H1 (cell line): ENCODE measurements at regions not wholly inside any gene's neighbourhood (a gene's known extent, or its start where the extent isn't known, plus 50 kb on each side); places are given as distances from the start of the nearest gene placed in this dataset.
A peak's percentile ranks its signal among the peaks of the same experiment; 100 is the strongest.

Source experiments
- CTCF ChIA-PET: fragments of 300-600 bp; sonication (Branson Sonifier 250); formaldehyde crosslinking; loops from one replicate; lab custom pipeline; 2021; ENCODE audit not compliant: partially characterized antibody; lab: Charles Lee
- POLR2A ChIA-PET: fragments of 300-600 bp; sonication (Branson Sonifier 250); formaldehyde crosslinking; loops from one replicate; lab custom pipeline; 2021; ENCODE audit warnings: inconsistent platforms; ENCODE audit not compliant: partially characterized antibody; lab: Charles Lee
- DNase-seq, 2 experiments: peaks; one replicate each; pipeline versions ENCODE4 v3.0.0 to v3.0.0-alpha.2; 2010 to 2022; ENCODE audit warnings: low spot score in 2 of 2, low read depth in 1 of 2, mixed read lengths in 1 of 2
- FAIRE-seq: peaks from 2 replicates; lab custom pipeline; 2011; peaks lifted over from hg19 to GRCh38; lab: Jason Lieb, UNC
- H2AFZ ChIP-seq: 2 replicates; pipeline ENCODE4 v1.8.1; 2012; ENCODE audit warnings: low read length, inconsistent platforms
- H2AK5ac ChIP-seq: 2 replicates; pipeline ENCODE4 v1.6.1; 2013; ENCODE audit warnings: low read depth, low read length
- H2BK120ac ChIP-seq: replicated peaks from 2 replicates; pipeline ENCODE3; 2013; ENCODE audit warnings: low read depth, low read length, inconsistent platforms
- H2BK12ac ChIP-seq: 2 replicates; pipeline ENCODE4 v1.6.1; 2013; ENCODE audit warnings: low read depth, low read length
- H2BK15ac ChIP-seq: 2 replicates; pipeline ENCODE4 v1.6.1; 2013; ENCODE audit warnings: low read length
- H2BK20ac ChIP-seq: 2 replicates; pipeline ENCODE4 v1.6.1; 2013; ENCODE audit warnings: low read length
- H2BK5ac ChIP-seq: 2 replicates; pipeline ENCODE4 v1.6.1; 2013; ENCODE audit warnings: low read depth, low read length
- H3K14ac ChIP-seq: 2 replicates; pipeline ENCODE4 v1.6.1; 2013; ENCODE audit warnings: inconsistent platforms; ENCODE audit not compliant: insufficient read length
- H3K18ac ChIP-seq: 2 replicates; pipeline ENCODE4 v1.6.1; 2013; ENCODE audit warnings: low read length; ENCODE audit errors: extremely low read depth
- H3K23ac ChIP-seq: 2 replicates; pipeline ENCODE4 v1.6.1; 2013; ENCODE audit warnings: inconsistent platforms; ENCODE audit not compliant: insufficient read length
- H3K23me2 ChIP-seq: 2 replicates; pipeline ENCODE4 v1.6.1; 2013; ENCODE audit warnings: low read depth, low read length
- H3K27ac ChIP-seq: 2 replicates; pipeline ENCODE4 v1.6.1; 2011; ENCODE audit warnings: low read depth, low read length, inconsistent platforms
- H3K27me3 ChIP-seq, 4 experiments: replicated peaks in 1 of 4; 1 replicate in 1 of 4; 2 replicates in 3 of 4; pipeline versions ENCODE4 v1.6.1 to v1.8.1; 2011 to 2013; ENCODE audit warnings: low read length in 3 of 4, mild to moderate bottlenecking in 3 of 4, inconsistent platforms in 2 of 4, mixed read lengths in 2 of 4, moderate library complexity in 1 of 4; ENCODE audit not compliant: control insufficient read depth in 3 of 4, insufficient read depth in 3 of 4; ENCODE audit errors: extremely low read depth in 1 of 4
- H3K36me3 ChIP-seq, 4 experiments: 2 replicates each; pipeline versions ENCODE4 v1.6.1 to v1.8.1; 2011 to 2013; ENCODE audit warnings: mild to moderate bottlenecking in 4 of 4, low read length in 3 of 4, moderate library complexity in 2 of 4, control low read depth in 1 of 4, inconsistent platforms in 1 of 4; ENCODE audit not compliant: insufficient read depth in 4 of 4, control insufficient read depth in 2 of 4
- H3K4ac ChIP-seq: replicated peaks from 2 replicates; pipeline ENCODE3; 2013; ENCODE audit warnings: low read length, low read depth, mixed read lengths, inconsistent platforms; ENCODE audit not compliant: insufficient read length
- H3K4me1 ChIP-seq, 4 experiments: replicated peaks in 1 of 4; 1 replicate in 1 of 4; 2 replicates in 3 of 4; pipeline versions ENCODE4 v1.6.1 to v1.8.1; 2011 to 2013; ENCODE audit warnings: low read length in 3 of 4, inconsistent platforms in 2 of 4, mixed read lengths in 1 of 4; ENCODE audit not compliant: insufficient read depth in 4 of 4, control insufficient read depth in 3 of 4
- H3K4me2 ChIP-seq, 2 experiments: 2 replicates each; pipeline versions ENCODE4 v1.6.1 to v1.8.1; 2011 to 2013; ENCODE audit warnings: low read depth in 2 of 2, low read length in 2 of 2, control low read depth in 1 of 2, inconsistent platforms in 1 of 2, mild to moderate bottlenecking in 1 of 2; ENCODE audit not compliant: insufficient read depth in 1 of 2
- H3K4me3 ChIP-seq, 4 experiments: fragments of 200-600, 300-600 bp in 1 of 4; sonication (generic), shearing (Covaris generic), sonication (Bioruptor Twin) in 1 of 4; 2 replicates each; pipeline versions ENCODE4 v1.5.1 to v1.8.1; 2011 to 2016; ENCODE audit warnings: low read length in 4 of 4, low read depth in 3 of 4, control low read depth in 2 of 4, inconsistent platforms in 2 of 4, mild to moderate bottlenecking in 2 of 4, mixed read lengths in 1 of 4, moderate library complexity in 1 of 4; ENCODE audit not compliant: insufficient read depth in 2 of 4; ENCODE audit errors: extremely low read depth in 1 of 4
- H3K56ac ChIP-seq: replicated peaks from 2 replicates; pipeline ENCODE3; 2013; ENCODE audit warnings: low read depth, mild to moderate bottlenecking, mixed read lengths, low read length, inconsistent platforms; ENCODE audit not compliant: insufficient read length
- H3K79me1 ChIP-seq: 2 replicates; pipeline ENCODE4 v1.6.1; 2013; ENCODE audit warnings: low read depth, low read length, control low read depth
- H3K79me2 ChIP-seq, 2 experiments: 2 replicates each; pipeline versions ENCODE4 v1.6.1 to v1.8.1; 2012 to 2013; ENCODE audit warnings: low read length in 2 of 2, mild to moderate bottlenecking in 2 of 2, inconsistent platforms in 1 of 2; ENCODE audit not compliant: insufficient read depth in 2 of 2, control insufficient read depth in 1 of 2
- H3K9ac ChIP-seq, 4 experiments: replicated peaks in 1 of 4; 1 replicate in 1 of 4; 2 replicates in 3 of 4; pipeline versions ENCODE4 v1.6.1 to v1.8.1; 2011 to 2013; ENCODE audit warnings: low read depth in 3 of 4, low read length in 3 of 4, control low read depth in 2 of 4, mild to moderate bottlenecking in 2 of 4, moderate library complexity in 2 of 4, inconsistent platforms in 1 of 4; ENCODE audit errors: extremely low read depth in 1 of 4
- H3K9me3 ChIP-seq, 2 experiments: 2 replicates each; pipeline versions ENCODE4 v1.6.1 to v1.8.1; 2012 to 2013; ENCODE audit warnings: mild to moderate bottlenecking in 2 of 2, moderate library complexity in 2 of 2, control low read depth in 1 of 2, inconsistent platforms in 1 of 2, low read depth in 1 of 2, low read length in 1 of 2, mixed read lengths in 1 of 2; ENCODE audit not compliant: insufficient read depth in 2 of 2
- H4K20me1 ChIP-seq, 2 experiments: replicated peaks in 1 of 2; 2 replicates each; pipeline versions ENCODE3 to v1.8.1; 2011 to 2013; ENCODE audit warnings: inconsistent platforms in 2 of 2, low read length in 2 of 2, mild to moderate bottlenecking in 1 of 2; ENCODE audit not compliant: insufficient read depth in 2 of 2, control insufficient read depth in 1 of 2
- H4K5ac ChIP-seq: 2 replicates; pipeline ENCODE4 v1.6.1; 2013; ENCODE audit warnings: low read length, low read depth, mixed read lengths, inconsistent platforms; ENCODE audit not compliant: insufficient read length
- H4K8ac ChIP-seq: 2 replicates; pipeline ENCODE4 v1.8.0; 2013; ENCODE audit warnings: mild to moderate bottlenecking, moderate library complexity, low read length, inconsistent platforms; ENCODE audit not compliant: insufficient read depth; ENCODE audit errors: extremely low read depth
- H4K91ac ChIP-seq: replicated peaks from 2 replicates; pipeline ENCODE3; 2013; ENCODE audit warnings: low read length, mixed read lengths, inconsistent platforms; ENCODE audit not compliant: insufficient read length
- POLR2AphosphoS5 ChIP-seq: IDR thresholded peaks from 2 replicates; pipeline ENCODE4 v1.6.1; 2011; ENCODE audit warnings: low read depth, low read length
- WGBS, 2 experiments: shearing (Covaris generic) in 1 of 2; methylation state at CpG; one replicate each; pipeline versions ENCODE4 v1.1.6 to v1.1.7; 2013 to 2015; ENCODE audit warnings: low lambda C conversion rate in 2 of 2, mixed read lengths in 2 of 2, inconsistent platforms in 1 of 2, low coverage in 1 of 2, missing lambda C conversion rate in 1 of 2; ENCODE audit not compliant: insufficient replicate concordance in 2 of 2, insufficient coverage in 1 of 2, insufficient read length in 1 of 2; ENCODE audit errors: extremely low coverage in 1 of 2, missing lambda C conversion rate in 1 of 2; 5-methylcytosine and 5-hydroxymethylcytosine counted together

GRCh38 chr20:7240490-7240889 is 473.0 kb downstream of the BMP2 start:
- H2BK120ac ChIP-seq, result no peak overlapping the region
- H2BK5ac ChIP-seq, result no peak overlapping the region
- H2BK12ac ChIP-seq, result no peak overlapping the region
- H3K4me3 ChIP-seq, result no peak overlapping the region
- no peaks in the 10 kb centered on the region for H3K23me2 ChIP-seq
- H3K79me2 ChIP-seq, result no peaks in the 10 kb centered on the region
- peak overlapping the region; percentile 32; the same call in 1 of the 2 replicates for H2AFZ ChIP-seq
- 90% methylated on average over 3 of the region's 3 CpGs; no CpG with 5 or more reads in 1 of the 2 experiments for WGBS, 2 experiments
- no peak overlapping the region for H3K23ac ChIP-seq
- no peak overlapping the region for H3K4me2 ChIP-seq
- no peaks in the 10 kb centered on the region for H3K79me1 ChIP-seq
- no peak overlapping the region for H4K5ac ChIP-seq
- H4K8ac ChIP-seq, result no peak overlapping the region
- H3K4ac ChIP-seq, result no peak overlapping the region
- TF ChIP-seq POLR2AphosphoS5, result no peak
- H3K36me3 ChIP-seq, result no peaks in the 10 kb centered on the region
- no peak overlapping the region for H2BK20ac ChIP-seq
- H3K4me1 ChIP-seq, result no peaks in the 10 kb centered on the region
- no peaks in the 10 kb centered on the region for H3K27me3 ChIP-seq
- H2BK15ac ChIP-seq, result no peak overlapping the region
- no peaks in the 10 kb centered on the region for H4K20me1 ChIP-seq
- no peak overlapping the region for H3K9ac ChIP-seq
- no peak overlapping the region for H2AK5ac ChIP-seq
- FAIRE-seq (no peak), DNase-seq (no peak)
- no peak overlapping the region for H3K18ac ChIP-seq
- no peak overlapping the region for H3K56ac ChIP-seq
- H3K14ac ChIP-seq, result no peak overlapping the region
- no peak overlapping the region for H3K27ac ChIP-seq
- ChIA-PET POLR2A (no interaction called here), CTCF (interaction anchor here (0.6 kb wide), 1 partner anchor 215 kb away, joined by 3 read pairs; no protein-coding TSS in a partner anchor)
- H4K91ac ChIP-seq, result no peak overlapping the region
- no peaks in the 10 kb centered on the region; a peak in 1 of 4 replicates for H3K9me3 ChIP-seq
